Keratinocyte (primary cell): ENCODE measurements at regions not wholly inside any gene's neighbourhood (a gene's known extent, or its start where the extent isn't known, plus 50 kb on each side); places are given as distances from the start of the nearest gene placed in this dataset.

Source experiments
- DNase-seq: peaks from one replicate; pipeline ENCODE4 v3.0.0-alpha.2; 2011; ENCODE audit warnings: low read depth, missing footprints, low spot score
- FAIRE-seq: peaks from 2 replicates; lab custom pipeline; 2011; peaks lifted over from hg19 to GRCh38; lab: Jason Lieb, UNC
- H2AFZ ChIP-seq: 2 replicates; pipeline ENCODE4 v1.6.0; 2012; ENCODE audit warnings: low read length, control low read depth, inconsistent platforms; ENCODE audit not compliant: control insufficient read depth
- H3K27ac ChIP-seq: 2 replicates; pipeline ENCODE4 v1.5.1; 2011; ENCODE audit warnings: low read length; ENCODE audit not compliant: control insufficient read depth, insufficient read depth
- H3K27me3 ChIP-seq: 3 replicates; pipeline ENCODE4 v1.6.0; 2011; ENCODE audit warnings: low read length; ENCODE audit not compliant: control insufficient read depth, insufficient read depth; ENCODE audit errors: extremely low read depth
- H3K36me3 ChIP-seq, 2 experiments: 2 replicates in 1 of 2; 3 replicates in 1 of 2; pipeline ENCODE4 v1.5.1; 2011; ENCODE audit warnings: low read length in 2 of 2, mild to moderate bottlenecking in 1 of 2; ENCODE audit not compliant: control insufficient read depth in 2 of 2, insufficient read depth in 2 of 2; ENCODE audit errors: extremely low read depth in 1 of 2
- H3K4me1 ChIP-seq: 3 replicates; pipeline ENCODE4 v1.5.1; 2011; ENCODE audit warnings: low read length; ENCODE audit not compliant: control insufficient read depth, insufficient read depth; ENCODE audit errors: extremely low read depth
- H3K4me2 ChIP-seq: 3 replicates; pipeline ENCODE4 v1.6.0; 2011; ENCODE audit warnings: low read depth, low read length; ENCODE audit not compliant: control insufficient read depth, insufficient read depth; ENCODE audit errors: extremely low read depth
- H3K4me3 ChIP-seq, 3 experiments: fragments of 200-600 bp in 1 of 3; sonication (generic) in 1 of 3; 2 replicates in 2 of 3; 3 replicates in 1 of 3; pipeline ENCODE4 v1.5.1; 2011 to 2016; ENCODE audit warnings: low read length in 3 of 3, mild to moderate bottlenecking in 3 of 3, control low read depth in 2 of 3, inconsistent platforms in 1 of 3, low read depth in 1 of 3, mixed read lengths in 1 of 3, mixed run types in 1 of 3, moderate library complexity in 1 of 3; ENCODE audit not compliant: control insufficient read depth in 2 of 3, insufficient read depth in 2 of 3; ENCODE audit errors: extremely low read depth in 1 of 3
- H3K79me2 ChIP-seq: 2 replicates; pipeline ENCODE4 v1.6.0; 2012; ENCODE audit warnings: low read length; ENCODE audit not compliant: control insufficient read depth, insufficient read depth
- H3K9ac ChIP-seq: 3 replicates; pipeline ENCODE4 v1.6.0; 2011; ENCODE audit warnings: low read length; ENCODE audit not compliant: control insufficient read depth, insufficient read depth; ENCODE audit errors: extremely low read depth
- H3K9me1 ChIP-seq: 3 replicates; pipeline ENCODE4 v1.6.0; 2011; ENCODE audit warnings: low read length; ENCODE audit not compliant: control insufficient read depth, insufficient read depth; ENCODE audit errors: extremely low read depth
- H3K9me3 ChIP-seq: 2 replicates; pipeline ENCODE4 v1.5.1; 2012; ENCODE audit warnings: low read depth, low read length; ENCODE audit not compliant: control insufficient read depth
- H4K20me1 ChIP-seq: 3 replicates; pipeline ENCODE4 v1.6.0; 2011; ENCODE audit warnings: low read length; ENCODE audit not compliant: control insufficient read depth, insufficient read depth; ENCODE audit errors: extremely low read depth
- EZH2 ChIP-seq: IDR thresholded peaks from one replicate; pipeline ENCODE4 v1.6.1; 2012; ENCODE audit warnings: inconsistent platforms, mild to moderate bottlenecking, low read length, moderate library complexity
- dilution Hi-C: fragments of 300-500 bp; cut with MboI; formaldehyde crosslinking; loops from one replicate; pipeline ENCODE4 v1.7.0; 2020; ENCODE audit warnings: low sequenced_read_pairs; ENCODE audit not compliant: extremely low pct_ligation_motif_present
- TF ChIP-seq, protein P1 (sequence below), 3 experiments: IDR thresholded peaks in 1 of 3; conservative IDR thresholded peaks in 1 of 3; optimal IDR thresholded peaks in 1 of 3; 2 replicates in 2 of 3; 3 replicates in 1 of 3; pipeline versions ENCODE3 to v1.5.1; 2011; ENCODE audit warnings: low read length in 3 of 3, mild to moderate bottlenecking in 3 of 3, moderate library complexity in 2 of 3, control low read depth in 1 of 3, inconsistent platforms in 1 of 3; ENCODE audit not compliant: insufficient read depth in 2 of 3; ENCODE audit errors: extremely low read depth in 1 of 3

DNA sequence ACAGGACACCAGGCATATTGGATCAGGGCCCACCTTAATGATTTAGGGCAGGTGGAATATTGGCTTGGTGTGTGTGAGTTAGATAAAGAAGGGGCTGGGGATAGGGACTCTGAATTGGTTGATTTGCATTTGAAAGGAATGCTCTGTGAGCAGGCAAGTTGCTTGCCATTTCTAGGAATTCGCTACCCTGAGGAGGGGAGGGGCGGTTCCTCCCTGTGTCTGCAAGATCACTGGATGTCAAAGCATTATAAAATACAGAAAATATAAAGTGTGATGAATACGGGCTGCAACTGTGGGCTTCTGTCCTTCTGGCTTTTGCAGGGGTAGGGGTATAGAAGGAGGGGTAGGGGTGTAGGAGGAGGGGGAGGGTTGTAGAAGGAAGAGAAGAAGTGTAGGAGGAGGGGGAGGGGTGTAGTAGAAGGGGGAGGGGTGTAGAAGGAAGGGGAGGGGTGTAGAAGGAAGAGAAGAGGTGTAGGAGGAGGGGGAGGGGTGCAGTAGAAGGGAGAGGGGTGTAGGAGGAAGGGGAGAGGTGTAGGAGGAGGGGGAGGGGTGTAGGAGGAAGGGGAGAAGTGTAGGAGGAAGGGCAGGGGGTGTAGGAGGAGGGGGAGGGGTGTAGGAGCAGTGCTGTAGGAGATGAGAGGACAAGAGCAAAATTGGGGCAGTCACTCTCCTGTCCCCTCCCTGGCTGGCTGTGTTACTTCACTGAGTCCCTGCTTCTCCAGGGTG, 238.0 kb upstream of the COPS8 start:
- no peak overlapping the region for H3K27ac ChIP-seq
- dilution Hi-C loops: no loop called here
- no peak overlapping the region for H3K4me2 ChIP-seq
- no peak overlapping the region for H3K4me3 ChIP-seq
- TF ChIP-seq EZH2: no peak
- TF ChIP-seq, protein P1, sequence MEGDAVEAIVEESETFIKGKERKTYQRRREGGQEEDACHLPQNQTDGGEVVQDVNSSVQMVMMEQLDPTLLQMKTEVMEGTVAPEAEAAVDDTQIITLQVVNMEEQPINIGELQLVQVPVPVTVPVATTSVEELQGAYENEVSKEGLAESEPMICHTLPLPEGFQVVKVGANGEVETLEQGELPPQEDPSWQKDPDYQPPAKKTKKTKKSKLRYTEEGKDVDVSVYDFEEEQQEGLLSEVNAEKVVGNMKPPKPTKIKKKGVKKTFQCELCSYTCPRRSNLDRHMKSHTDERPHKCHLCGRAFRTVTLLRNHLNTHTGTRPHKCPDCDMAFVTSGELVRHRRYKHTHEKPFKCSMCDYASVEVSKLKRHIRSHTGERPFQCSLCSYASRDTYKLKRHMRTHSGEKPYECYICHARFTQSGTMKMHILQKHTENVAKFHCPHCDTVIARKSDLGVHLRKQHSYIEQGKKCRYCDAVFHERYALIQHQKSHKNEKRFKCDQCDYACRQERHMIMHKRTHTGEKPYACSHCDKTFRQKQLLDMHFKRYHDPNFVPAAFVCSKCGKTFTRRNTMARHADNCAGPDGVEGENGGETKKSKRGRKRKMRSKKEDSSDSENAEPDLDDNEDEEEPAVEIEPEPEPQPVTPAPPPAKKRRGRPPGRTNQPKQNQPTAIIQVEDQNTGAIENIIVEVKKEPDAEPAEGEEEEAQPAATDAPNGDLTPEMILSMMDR (optimal IDR thresholded peaks at IDR 0.05 in 1 of 3, IDR thresholded peaks at IDR 0.05 in 1 of 3, conservative IDR thresholded peaks at IDR 0.05 in 1 of 3; ENCODE audit: extremely low read depth in 1 of 3, insufficient read depth in 2 of 3, low read length in 3 of 3): no peak
- H3K9me3 ChIP-seq: no peaks in the 10 kb centered on the region
- H4K20me1 ChIP-seq: no peaks in the 10 kb centered on the region
- DNase-seq (no peak), FAIRE-seq (no peak)
- H3K9ac ChIP-seq: no peak overlapping the region
- H3K4me1 ChIP-seq: peaks cover 2% of the 10 kb centered on the region
- H2AFZ ChIP-seq: no peak overlapping the region
- H3K27me3 ChIP-seq: no peaks in the 10 kb centered on the region
- no peaks in the 10 kb centered on the region for H3K9me1 ChIP-seq
- no peaks in the 10 kb centered on the region for H3K79me2 ChIP-seq
- H3K36me3 ChIP-seq: no peaks in the 10 kb centered on the region

DNA sequence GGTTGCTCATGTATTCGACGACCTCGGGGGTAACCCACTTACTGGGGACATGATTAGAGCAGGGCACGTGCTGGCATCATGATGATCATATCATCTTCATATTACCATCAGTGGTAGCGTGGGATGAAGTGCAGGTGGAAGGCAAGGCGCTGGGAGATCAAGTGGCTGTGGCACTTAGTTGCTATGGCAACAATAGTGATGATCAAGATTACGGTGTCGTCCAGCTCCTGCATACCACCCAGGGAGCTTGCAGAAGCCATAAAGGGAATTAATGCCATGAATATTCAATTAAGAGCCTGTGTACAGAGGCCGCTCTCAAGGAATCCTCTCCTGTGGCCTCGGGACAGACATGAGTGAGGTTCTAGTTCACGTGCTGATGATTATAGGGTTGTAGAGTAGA, 237.2 kb upstream of the COPS8 start:
- Histone ChIP-seq H3K27me3 (no peaks in the 10 kb centered on the region), H3K27ac (no peak overlapping the region), H3K4me1 (peaks cover 2% of the 10 kb centered on the region), H3K9me1 (no peaks in the 10 kb centered on the region), H3K36me3 (no peaks in the 10 kb centered on the region), H3K4me3 (no peak overlapping the region), H3K9ac (no peak overlapping the region), H3K79me2 (no peaks in the 10 kb centered on the region), H3K9me3 (no peaks in the 10 kb centered on the region), H2AFZ (no peak overlapping the region), H4K20me1 (no peaks in the 10 kb centered on the region), H3K4me2 (no peak overlapping the region)
- no peak for TF ChIP-seq EZH2
- TF ChIP-seq, protein P1 (optimal IDR thresholded peaks at IDR 0.05 in 1 of 3, IDR thresholded peaks at IDR 0.05 in 1 of 3, conservative IDR thresholded peaks at IDR 0.05 in 1 of 3; ENCODE audit: extremely low read depth in 1 of 3, insufficient read depth in 2 of 3, low read length in 3 of 3): no peak
- DNase-seq: no peak
- dilution Hi-C loops: no loop called here
- FAIRE-seq: no peak
